NCI-H510A (cell line): ENCODE measurements at regions not wholly inside any gene's neighbourhood (a gene's known extent, or its start where the extent isn't known, plus 50 kb on each side); places are given as distances from the start of the nearest gene placed in this dataset.

Experiments
- DNase-seq: peaks from one replicate; lab custom pipeline; 2025; lab: John Stamatoyannopoulos, UW

- DNase-seq, result no peak
Measured at GRCh38 chr2:53610260-53610659, 157.3 kb upstream of the CHAC2 start.

GRCh38 chr2:53609551-53609950, 158.1 kb upstream of the CHAC2 start:
- no peak for DNase-seq

- DNase-seq, result no peak
Measured at GRCh38 chr2:53608293-53608692, 159.3 kb upstream of the CHAC2 start.

- DNase-seq, result peak; percentile 17
Measured at GRCh38 chr2:53600815-53601214, 166.8 kb upstream of the CHAC2 start.

- peak; percentile 16 for DNase-seq
Measured at GRCh38 chr2:53586733-53587612, 180.6 kb upstream of the CHAC2 start.

GRCh38 chr2:53584986-53585385, 182.6 kb upstream of the CHAC2 start:
- no peak for DNase-seq

GRCh38 chr2:53583583-53583982, 184.0 kb upstream of the CHAC2 start:
- no peak for DNase-seq

GRCh38 chr2:53582556-53582955, 185.0 kb upstream of the CHAC2 start:
- DNase-seq, result no peak

- DNase-seq, result no peak
Measured at GRCh38 chr2:53576166-53576565, 191.4 kb upstream of the CHAC2 start.

- no peak for DNase-seq
Measured at GRCh38 chr2:53575721-53576124, 191.9 kb upstream of the CHAC2 start.

GRCh38 chr2:53572696-53573095, 194.9 kb upstream of the CHAC2 start:
- no peak for DNase-seq

GRCh38 chr2:53569957-53570727, 197.5 kb upstream of the CHAC2 start:
- DNase-seq, result no peak

- no peak for DNase-seq
Measured at GRCh38 chr2:53568469-53568868, 199.1 kb upstream of the CHAC2 start.

- no peak for DNase-seq
Measured at GRCh38 chr2:53567073-53567472, 200.5 kb upstream of the CHAC2 start.

GRCh38 chr2:53562407-53562806, 205.2 kb upstream of the CHAC2 start:
- no peak for DNase-seq

GRCh38 chr2:53561155-53561554, 206.4 kb upstream of the CHAC2 start:
- no peak for DNase-seq

- no peak for DNase-seq
Measured at GRCh38 chr2:53559302-53559966, 208.2 kb upstream of the CHAC2 start.

GRCh38 chr2:53558867-53559266, 208.7 kb upstream of the CHAC2 start:
- no peak for DNase-seq

- no peak for DNase-seq
Measured at GRCh38 chr2:53549497-53549896, 218.1 kb upstream of the CHAC2 start.

- DNase-seq, result no peak
Measured at GRCh38 chr2:53545604-53546003, 222.0 kb upstream of the CHAC2 start.

- no peak for DNase-seq
Measured at GRCh38 chr2:53544871-53545558, 222.6 kb upstream of the CHAC2 start.

- DNase-seq, result no peak
Measured at GRCh38 chr2:53543083-53543482, 224.5 kb upstream of the CHAC2 start.
